ENCODE measurements at regions not wholly inside any gene's neighbourhood (a gene's known extent, or its start where the extent isn't known, plus 50 kb on each side); places are given as distances from the start of the nearest gene placed in this dataset.
A peak's percentile ranks its signal among the peaks of the same experiment; 100 is the strongest.

GRCh38 chr5:135137146-135137915, 103.3 kb upstream of the PITX1 start:
- Histone ChIP-seq H3K27ac (replicated peaks) (no peak overlapping the region), H3K36me3 (no peaks in the 10 kb centered on the region), H3K9me3 (replicated peaks) (no peaks in the 10 kb centered on the region), H3K4me3 (no peak overlapping the region), H3K27me3 (ENCODE audit: low read depth) (peaks cover 69% of the 10 kb centered on the region), H3K4me1 (no peaks in the 10 kb centered on the region)
- intact Hi-C loops (cut with micrococcal nuclease) = no loop called here
- no peak for DNase-seq
- no peak for TF ChIP-seq CTCF (IDR thresholded peaks at IDR 0.05; ENCODE audit: borderline replicate concordance)

DNA sequence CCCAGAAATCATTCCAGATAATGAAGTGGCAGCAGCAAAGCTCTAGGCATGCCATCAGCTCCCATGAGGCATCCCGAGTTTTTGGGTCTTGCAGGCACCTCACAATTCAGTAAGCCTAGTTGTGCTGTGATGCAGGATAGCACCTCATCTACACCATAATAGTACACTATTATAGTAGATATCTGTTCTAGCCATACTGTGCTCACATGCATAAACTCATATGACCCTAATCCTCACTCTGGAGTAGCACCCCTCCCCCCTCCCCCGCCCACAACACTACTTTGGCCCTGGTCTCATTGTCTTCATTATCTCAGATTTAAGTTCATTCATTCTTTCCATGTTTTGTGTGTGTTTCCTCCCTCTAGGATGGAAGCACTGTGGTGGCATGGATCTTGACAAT, 102.5 kb upstream of the PITX1 start:
- H3K4me3 ChIP-seq = no peak overlapping the region
- no peak for TF ChIP-seq CTCF (IDR thresholded peaks at IDR 0.05; ENCODE audit: borderline replicate concordance)
- H3K27me3 ChIP-seq (ENCODE audit: low read depth) = peaks cover 65% of the 10 kb centered on the region
- no peaks in the 10 kb centered on the region for H3K36me3 ChIP-seq
- intact Hi-C loops (cut with micrococcal nuclease) = no loop called here
- no peak for DNase-seq
- no peaks in the 10 kb centered on the region for H3K9me3 ChIP-seq (replicated peaks)
- no peak overlapping the region for H3K27ac ChIP-seq (replicated peaks)
- H3K4me1 ChIP-seq = no peaks in the 10 kb centered on the region

GRCh38 chr5:135135530-135136226, 101.7 kb upstream of the PITX1 start:
- peaks cover 61% of the 10 kb centered on the region for H3K27me3 ChIP-seq (ENCODE audit: low read depth)
- H3K4me3 ChIP-seq = no peak overlapping the region
- intact Hi-C loops (cut with micrococcal nuclease) = no loop called here
- H3K9me3 ChIP-seq (replicated peaks) = no peaks in the 10 kb centered on the region
- H3K27ac ChIP-seq (replicated peaks) = no peak overlapping the region
- DNase-seq = peak; percentile 44
- TF ChIP-seq CTCF (IDR thresholded peaks at IDR 0.05; ENCODE audit: borderline replicate concordance) = no peak
- no peaks in the 10 kb centered on the region for H3K36me3 ChIP-seq
- no peaks in the 10 kb centered on the region for H3K4me1 ChIP-seq

GRCh38 chr5:135134691-135135381, 100.8 kb upstream of the PITX1 start:
- Histone ChIP-seq H3K4me1 (no peaks in the 10 kb centered on the region), H3K27ac (replicated peaks) (no peak overlapping the region), H3K27me3 (ENCODE audit: low read depth) (peaks cover 63% of the 10 kb centered on the region), H3K9me3 (replicated peaks) (no peaks in the 10 kb centered on the region), H3K4me3 (no peak overlapping the region), H3K36me3 (no peaks in the 10 kb centered on the region)
- DNase-seq = no peak
- intact Hi-C loops (cut with micrococcal nuclease) = no loop called here
- TF ChIP-seq CTCF (IDR thresholded peaks at IDR 0.05; ENCODE audit: borderline replicate concordance) = no peak

DNA sequence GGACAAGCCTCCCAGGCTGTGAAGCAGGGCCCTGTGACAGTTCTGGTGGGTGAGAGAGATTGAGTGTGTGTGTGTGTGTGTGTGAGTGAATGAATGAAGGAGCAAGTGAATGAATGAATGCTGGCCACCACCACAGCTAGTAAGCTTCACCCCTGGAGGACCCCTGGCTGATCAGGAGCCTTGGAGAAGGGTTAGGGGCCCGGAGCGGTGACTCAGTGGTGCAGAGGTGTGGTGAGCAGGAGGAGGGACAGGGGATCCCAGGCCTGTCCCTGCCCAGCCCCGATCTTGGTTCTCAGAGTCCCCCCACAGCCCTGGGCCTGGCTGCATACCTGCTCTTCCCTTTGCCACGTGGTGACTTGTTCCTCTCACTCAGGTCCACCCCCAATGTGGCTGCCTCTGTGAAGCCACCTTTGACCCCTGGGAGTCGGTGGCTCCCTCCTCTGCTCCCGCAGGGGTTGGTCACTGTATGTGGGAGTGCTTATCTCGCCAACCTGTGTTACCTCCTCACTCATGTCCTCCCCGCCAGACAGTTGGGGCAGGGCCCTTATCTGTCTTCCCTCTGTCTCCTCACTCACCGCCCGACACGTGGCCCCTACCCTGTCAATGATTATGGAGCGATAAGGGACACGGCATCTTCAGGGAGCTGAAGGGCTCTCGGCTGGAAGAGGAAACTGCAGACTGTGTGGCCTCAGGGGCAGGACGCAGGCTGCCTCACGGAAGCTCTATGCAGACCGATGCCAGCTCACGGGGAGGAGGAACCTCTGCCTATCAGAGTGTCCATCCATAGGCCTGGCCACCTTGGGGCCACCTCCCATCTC, 99.9 kb upstream of the PITX1 start:
- intact Hi-C loops (cut with micrococcal nuclease) = no loop called here
- Histone ChIP-seq H3K36me3 (no peaks in the 10 kb centered on the region), H3K4me3 (no peak overlapping the region), H3K4me1 (no peaks in the 10 kb centered on the region), H3K9me3 (replicated peaks) (no peaks in the 10 kb centered on the region), H3K27ac (replicated peaks) (no peak overlapping the region), H3K27me3 (ENCODE audit: low read depth) (peaks cover 60% of the 10 kb centered on the region)
- no peak for TF ChIP-seq CTCF (IDR thresholded peaks at IDR 0.05; ENCODE audit: borderline replicate concordance)
- DNase-seq = no peak

All from left ventricle myocardium inferior (tissue), 1 donor.